AG09319 (cell line): ENCODE measurements at regions not wholly inside any gene's neighbourhood (a gene's known extent, or its start where the extent isn't known, plus 50 kb on each side); places are given as distances from the start of the nearest gene placed in this dataset.

ENCODE experiments used
- DNase-seq: peaks from one replicate; pipeline ENCODE4 v3.0.0-alpha.2; 2010; ENCODE audit warnings: low read depth; ENCODE audit errors: extremely low read depth
- TF ChIP-seq, protein P1 (sequence below): IDR thresholded peaks from 2 replicates; pipeline ENCODE4 v1.5.1; 2011; ENCODE audit warnings: low read depth, mild to moderate bottlenecking, inconsistent platforms, low read length, moderate library complexity

DNA sequence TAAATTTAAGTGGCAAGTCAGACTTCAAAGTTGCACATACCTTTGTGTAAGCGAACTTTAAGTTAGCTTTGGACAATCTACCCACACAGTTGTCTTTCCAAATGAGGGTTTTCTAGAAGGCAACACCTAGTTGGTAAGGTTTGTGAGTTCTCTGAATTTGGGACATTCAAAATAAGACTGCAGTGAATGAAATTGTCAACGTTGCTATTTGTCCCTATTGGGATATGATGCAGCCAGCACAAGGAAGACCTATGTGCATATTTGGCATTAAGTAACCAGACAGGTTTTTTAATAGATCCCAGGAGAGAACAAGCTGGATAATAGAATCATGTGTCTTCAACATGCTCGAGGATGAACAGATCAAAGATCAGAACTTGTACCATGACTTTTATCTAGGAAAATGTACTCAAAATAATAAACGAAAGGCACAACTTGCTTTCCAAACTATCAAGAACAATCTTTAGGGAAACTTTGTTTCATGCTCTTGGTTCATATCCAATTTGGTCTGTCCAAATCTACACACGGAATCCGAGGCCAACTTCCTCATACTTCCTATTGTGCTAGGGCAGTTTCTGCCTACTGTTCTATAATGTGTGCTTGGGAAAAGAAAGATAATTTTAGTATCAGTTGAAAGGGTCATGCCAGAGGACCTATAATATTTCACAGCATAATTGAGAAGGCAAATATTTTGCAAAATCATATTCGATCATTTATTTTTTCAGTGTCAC lies 284.2 kb upstream of the SOX5 start:
- no peak for DNase-seq
- TF ChIP-seq, protein P1, sequence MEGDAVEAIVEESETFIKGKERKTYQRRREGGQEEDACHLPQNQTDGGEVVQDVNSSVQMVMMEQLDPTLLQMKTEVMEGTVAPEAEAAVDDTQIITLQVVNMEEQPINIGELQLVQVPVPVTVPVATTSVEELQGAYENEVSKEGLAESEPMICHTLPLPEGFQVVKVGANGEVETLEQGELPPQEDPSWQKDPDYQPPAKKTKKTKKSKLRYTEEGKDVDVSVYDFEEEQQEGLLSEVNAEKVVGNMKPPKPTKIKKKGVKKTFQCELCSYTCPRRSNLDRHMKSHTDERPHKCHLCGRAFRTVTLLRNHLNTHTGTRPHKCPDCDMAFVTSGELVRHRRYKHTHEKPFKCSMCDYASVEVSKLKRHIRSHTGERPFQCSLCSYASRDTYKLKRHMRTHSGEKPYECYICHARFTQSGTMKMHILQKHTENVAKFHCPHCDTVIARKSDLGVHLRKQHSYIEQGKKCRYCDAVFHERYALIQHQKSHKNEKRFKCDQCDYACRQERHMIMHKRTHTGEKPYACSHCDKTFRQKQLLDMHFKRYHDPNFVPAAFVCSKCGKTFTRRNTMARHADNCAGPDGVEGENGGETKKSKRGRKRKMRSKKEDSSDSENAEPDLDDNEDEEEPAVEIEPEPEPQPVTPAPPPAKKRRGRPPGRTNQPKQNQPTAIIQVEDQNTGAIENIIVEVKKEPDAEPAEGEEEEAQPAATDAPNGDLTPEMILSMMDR = no peak

GRCh38 chr12:24232531-24232930 lies 283.1 kb upstream of the SOX5 start:
- TF ChIP-seq, protein P1 = no peak
- no peak for DNase-seq

GRCh38 chr12:24231298-24231697 lies 281.8 kb upstream of the SOX5 start:
- no peak for DNase-seq

GRCh38 chr12:24230061-24230701 lies 280.7 kb upstream of the SOX5 start:
- no peak for DNase-seq
- TF ChIP-seq, protein P1 = no peak

More at GRCh38 chr12:24231298-24231697, 281.8 kb upstream of the SOX5 start:
- TF ChIP-seq, protein P1 = no peak

DNA sequence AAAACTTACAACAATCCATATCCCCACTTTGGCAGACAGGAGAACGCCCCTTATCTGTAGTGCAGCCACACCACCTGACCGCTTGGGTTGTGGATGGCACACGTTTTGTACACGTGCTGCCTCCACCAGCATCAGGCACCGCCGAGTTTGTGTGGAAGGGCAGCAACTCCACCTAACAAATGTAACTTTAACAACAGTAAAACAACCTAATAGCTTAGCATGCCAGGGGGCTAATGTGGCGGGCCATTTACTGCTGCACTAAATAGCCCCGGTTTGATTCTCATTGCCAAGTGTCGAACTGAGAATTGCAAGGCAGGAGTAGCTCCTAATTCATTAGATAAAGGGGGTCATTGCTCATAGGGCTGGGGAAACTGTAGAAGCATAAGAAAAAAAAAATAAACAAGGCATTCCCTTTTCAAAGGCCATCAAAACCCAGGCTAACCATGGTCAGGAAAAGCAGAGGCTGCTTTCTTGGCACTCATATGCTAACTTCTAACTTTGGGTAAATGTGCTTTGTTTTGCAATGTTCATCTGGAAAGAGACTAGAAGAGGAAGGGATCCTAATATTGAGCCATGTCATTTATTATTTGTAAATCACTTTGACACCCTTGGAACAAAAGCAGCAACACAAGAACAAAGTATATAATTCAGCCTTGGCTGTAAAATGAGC lies 279.7 kb upstream of the SOX5 start:
- TF ChIP-seq, protein P1 = no peak
- no peak for DNase-seq

GRCh38 chr12:24228371-24228770 lies 278.9 kb upstream of the SOX5 start:
- no peak for DNase-seq
- TF ChIP-seq, protein P1 = no peak

DNA sequence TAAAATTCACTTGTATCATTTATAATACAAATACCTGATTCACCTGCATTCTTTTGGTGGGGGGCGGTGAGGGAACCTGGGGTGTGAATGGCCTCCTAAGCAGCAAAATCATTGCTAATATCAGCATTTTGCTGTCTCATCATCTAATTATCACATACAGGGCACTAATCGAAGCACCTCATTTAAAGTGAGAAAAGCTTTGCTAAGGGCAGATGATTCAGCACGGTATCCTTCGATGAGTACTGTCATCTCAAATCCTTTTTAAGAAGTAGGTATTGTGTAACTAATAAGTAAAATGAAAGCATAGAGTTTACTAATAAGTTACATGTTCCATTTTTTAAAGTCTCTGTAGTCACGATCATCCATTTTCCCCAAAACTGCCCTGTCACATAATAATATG lies 278.1 kb upstream of the SOX5 start:
- TF ChIP-seq, protein P1 = no peak
- DNase-seq = no peak
